NCI-H187 treated with DMSO at 0.1 percent for 48 hours (cell line): ENCODE measurements at regions not wholly inside any gene's neighbourhood (a gene's known extent, or its start where the extent isn't known, plus 50 kb on each side); places are given as distances from the start of the nearest gene placed in this dataset.

ENCODE experiments used
- DNase-seq: peaks from one replicate; lab custom pipeline; 2025; lab: John Stamatoyannopoulos, UW

DNA sequence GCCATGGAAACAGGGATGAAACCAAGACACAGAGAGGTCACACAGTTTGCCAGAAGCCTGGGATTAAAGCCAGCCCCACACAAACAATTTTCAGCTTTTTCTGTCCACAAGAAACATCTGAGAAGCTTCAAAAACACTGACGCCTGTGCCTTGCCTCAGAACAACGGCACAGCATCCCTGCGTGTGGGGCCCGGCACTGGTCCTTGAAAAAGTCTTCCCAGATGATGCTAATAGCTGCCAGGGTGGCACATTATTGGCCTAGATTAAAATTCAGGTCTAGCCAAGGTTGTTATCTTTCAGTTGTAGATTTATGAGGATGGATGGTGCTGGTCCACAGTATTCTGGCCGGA, 321.4 kb downstream of the HAPSTR1 start:
- no peak for DNase-seq

DNA sequence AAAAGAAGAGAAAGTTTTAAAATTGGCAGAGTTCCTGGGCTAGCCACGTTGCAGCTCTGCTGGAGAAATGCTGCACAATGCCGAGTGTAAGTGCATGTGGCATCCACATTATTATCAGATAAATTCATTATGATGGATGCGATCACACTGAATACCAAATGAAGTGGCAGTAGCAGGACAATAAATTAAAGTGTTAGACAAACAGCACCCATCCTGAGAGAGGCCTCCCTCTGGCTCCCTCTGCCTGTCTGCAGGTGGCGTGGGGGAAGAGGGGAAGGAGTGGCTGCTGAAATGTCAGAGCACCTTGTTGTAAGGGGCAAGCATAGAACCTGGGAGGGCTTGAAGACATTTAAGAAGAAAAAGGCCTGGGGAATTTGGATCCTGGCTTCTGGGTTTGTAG, 324.1 kb downstream of the HAPSTR1 start:
- no peak for DNase-seq

DNA sequence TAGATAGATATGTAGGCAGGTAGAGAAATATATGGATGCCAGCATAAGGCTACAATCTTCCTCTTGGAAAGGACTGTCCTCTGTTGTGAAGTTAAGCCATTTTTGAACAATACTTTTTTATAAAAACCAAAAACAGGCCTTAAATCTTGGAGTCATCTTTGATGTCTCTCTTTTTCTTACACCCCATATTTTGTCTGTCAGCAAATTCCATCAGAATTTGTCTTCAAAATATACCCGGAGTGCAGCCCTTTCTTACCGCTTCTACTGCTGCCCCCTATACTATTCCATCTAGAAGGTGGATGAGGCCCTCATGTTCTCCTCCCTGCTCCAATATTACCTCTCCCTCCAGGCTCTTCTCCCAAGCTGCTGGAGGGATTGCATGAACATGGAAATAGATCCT, 326.5 kb downstream of the HAPSTR1 start:
- DNase-seq, result no peak

DNA sequence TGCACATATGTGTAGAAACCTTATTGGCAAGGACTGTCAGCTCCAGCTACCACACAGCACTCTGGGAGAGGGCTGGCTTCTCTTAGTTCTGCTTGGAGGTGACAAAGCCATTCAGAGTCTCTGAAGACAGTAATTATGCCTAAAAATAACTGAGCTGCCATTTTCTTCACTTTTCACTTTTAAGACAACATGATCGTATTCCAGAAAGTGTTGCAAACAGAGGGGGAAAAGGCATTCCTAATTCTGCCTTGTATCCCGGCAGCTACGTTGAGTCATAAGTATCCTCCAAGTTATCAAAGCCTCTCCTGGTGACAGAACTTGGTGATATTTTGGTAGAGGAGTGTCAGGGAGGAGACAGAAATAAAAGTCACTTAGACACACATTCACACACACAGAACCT, 327.7 kb downstream of the HAPSTR1 start:
- no peak for DNase-seq

DNA sequence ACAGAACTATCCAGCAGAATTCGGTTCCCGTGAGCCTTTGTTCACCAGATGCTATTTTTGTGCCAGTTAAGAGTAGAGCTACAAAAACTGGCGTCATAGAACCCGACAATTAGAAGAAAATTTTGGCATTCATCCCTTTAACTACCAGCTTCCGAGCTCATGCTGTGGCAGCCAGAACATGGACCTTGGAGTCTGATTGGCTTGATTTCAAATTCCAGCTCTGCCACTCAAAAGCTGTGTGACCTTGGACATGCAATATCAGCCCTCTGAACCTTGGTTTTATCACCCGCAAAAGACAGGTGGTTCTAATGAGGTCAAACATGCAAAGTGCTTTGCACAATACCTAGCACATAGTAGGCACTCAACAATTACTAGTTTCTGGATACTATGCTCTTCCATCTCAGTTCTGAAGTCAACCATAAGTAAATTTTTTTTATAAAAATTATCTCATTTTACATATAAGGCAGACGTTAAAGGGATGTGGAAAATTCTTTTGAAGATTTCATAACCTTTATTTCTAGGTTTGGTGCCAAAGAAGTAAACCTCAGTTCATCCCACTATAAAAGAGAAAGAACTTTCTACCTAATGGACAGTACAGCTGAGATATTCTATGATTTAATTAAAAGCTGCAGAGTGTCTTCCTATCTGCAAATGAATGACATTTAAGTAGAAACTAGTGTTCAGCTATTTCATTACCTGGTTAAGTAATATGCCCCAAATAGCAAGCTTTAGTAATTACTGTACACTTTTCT, 331.5 kb downstream of the HAPSTR1 start:
- DNase-seq, result no peak

DNA sequence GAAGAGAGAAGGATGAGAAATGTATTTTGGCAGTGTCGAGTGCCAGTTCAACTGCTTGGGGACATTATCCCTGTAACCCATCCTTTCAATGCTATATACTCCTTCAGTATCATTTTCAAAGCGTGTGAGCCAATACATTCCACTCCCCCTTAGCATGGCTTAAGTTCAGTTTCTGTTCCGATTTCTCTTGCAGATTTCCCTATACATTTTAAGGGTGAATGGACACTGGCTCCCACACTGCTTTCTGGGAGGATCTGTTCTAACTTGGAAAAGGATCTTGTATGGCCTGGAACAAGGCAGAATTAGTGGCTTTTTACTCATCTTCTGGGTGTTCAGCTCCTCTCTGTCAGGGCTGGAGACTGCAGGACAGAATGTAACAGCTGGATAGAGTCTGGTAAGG, 333.8 kb downstream of the HAPSTR1 start:
- no peak for DNase-seq

DNA sequence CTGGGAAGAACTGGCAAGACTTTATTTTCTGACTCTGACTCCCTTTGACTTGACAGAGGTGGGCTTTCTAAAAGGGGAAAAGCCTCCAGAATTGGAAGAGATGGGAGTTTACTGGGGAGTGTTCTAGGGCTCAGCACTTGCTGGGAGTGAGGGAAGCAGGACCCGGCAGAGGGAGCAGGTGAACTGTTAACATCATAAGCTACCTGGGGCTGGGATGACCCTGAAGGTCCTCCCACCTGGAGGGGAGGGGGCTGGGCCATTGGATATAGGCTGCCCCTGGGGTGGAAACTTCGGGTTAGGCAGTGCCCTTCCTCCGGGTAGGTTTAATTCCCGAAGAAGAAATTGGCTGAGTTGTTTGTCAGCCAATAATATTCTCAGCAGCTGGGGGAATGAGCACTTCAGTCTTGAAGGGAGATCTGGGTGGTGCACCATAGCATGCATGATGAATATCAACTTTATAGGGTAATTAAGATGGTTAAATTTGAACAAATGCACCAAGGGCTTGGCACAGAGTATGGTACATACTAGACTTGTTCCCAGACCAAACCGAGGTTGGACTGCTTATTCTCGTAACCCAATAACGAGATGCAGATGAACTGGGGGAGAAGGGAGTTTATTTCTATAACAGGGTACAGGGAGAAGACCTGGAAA, 337.0 kb downstream of the HAPSTR1 start:
- no peak for DNase-seq

DNA sequence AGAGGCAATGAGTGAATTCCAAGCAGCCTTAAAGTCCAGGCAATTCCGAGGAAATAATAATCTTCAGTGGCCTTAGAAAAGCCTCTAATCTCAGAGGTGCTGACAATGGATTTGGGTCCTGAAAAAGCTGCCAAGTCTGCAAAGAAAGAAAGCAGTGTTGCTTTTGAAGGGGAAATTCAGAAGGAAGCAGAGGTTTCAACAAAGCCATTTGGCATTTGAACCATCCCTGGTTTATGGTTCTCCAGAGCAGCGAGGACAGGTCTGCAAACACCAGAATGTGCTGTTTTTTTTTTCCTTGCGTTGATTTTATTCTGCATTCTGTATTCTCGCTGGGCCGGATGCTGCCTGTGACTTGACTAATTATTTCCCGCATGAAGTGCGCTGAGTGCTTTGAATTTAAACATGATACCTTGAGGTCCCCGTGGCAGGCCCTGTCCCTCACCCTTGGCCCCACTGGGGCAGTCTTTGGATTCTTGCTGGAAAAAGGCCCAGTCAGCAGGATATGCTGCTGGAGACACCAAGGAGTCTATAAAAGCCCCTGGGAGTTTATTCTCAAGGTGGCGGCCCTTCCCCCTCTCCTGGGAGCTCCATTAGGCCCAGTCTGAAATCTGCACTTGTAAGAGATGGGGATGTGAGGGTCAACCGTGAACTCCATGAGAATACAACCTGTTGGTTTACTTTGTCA, 338.3 kb downstream of the HAPSTR1 start:
- no peak for DNase-seq

DNA sequence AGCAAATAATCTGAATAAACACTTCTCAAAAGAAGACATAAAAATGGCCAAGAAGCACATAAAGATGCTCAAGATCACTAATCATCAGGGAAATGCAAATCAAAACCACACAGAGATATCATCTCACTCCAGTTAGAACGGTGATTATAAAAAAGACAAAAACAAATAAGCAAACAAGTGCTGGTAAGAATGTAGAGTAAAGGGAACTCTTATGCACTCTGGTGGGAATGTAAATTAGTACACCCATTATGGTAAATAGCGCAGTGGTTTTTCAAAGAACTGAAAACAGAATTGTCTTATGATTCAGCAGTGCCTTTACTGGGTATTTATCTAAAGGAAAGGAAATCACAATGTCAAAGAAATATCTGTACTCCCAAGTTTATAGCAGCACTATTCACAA, 343.2 kb downstream of the HAPSTR1 start:
- no peak for DNase-seq

DNA sequence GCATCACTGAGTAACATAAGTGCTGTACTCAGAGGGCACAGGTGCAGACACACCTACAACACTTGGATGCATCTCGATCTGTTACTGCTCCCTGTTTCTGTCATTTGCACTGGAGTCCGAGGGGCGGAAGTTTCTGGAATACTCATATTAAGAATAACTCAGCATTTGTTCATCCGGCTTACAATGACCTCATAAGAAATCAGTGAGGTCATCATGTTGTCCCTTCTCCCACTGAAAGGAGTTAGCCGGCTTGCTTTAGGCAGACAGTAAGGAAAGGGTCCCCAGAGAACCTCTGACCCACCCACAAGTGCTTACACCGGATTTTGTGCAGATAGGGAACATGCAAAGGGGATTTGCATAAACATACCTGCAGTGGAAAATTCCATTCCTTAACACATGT, 344.7 kb downstream of the HAPSTR1 start:
- DNase-seq, result no peak

DNA sequence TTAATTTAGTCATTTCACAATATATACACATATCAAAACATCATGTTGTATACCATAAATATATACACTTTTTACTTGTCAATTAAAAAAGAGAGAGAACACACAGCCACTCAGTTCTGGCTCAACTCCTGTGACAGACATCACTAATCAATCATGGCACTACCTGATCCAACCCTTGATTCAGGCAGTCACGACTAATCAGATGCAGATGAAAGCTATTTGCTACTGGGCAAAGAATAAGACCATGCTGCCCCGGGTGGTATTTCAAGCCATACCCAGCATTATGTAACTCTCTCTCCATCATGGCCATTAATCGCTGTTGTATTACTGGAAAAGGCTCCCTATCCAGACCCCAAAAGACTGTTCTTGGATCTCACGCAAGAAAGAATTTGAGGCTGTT, 345.7 kb downstream of the HAPSTR1 start:
- no peak for DNase-seq

DNA sequence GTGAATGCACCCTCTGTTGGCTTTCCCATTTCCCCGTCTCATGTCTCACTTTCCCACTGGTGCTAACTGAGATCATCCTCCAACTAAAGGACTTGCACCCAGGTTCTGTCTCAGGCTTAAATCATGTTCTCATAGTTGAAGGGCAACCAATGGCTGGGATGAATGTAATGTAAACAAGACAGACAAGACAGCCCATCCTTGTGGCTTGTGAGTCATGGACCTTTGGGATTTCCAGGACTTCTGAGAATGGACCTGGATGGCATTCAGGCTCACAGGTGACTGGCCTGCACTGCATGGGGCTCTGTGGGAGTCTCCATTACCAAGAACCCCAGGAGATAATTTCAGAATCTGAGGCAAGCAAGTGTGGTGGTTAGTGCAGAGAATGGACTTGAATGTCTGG, 347.5 kb downstream of the HAPSTR1 start:
- no peak for DNase-seq

DNA sequence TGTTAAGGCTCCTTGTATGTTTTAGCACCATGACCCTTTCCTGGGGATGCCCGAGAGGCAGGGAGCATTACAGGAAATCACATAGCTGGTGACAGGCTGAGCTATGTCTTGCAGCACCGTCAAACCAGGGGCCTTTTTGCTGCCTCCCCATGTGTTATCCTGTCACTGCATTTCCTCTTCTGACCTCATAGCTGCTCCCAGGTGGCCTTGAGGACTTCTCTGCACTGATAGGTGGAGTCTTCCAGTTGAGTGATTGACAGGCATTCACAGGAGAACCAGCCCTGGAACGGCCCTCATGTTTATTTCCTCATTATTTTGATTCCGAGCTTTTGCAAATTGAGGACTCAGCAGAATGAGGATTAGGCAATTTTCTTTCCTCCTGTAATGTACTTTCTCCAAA, 349.6 kb downstream of the HAPSTR1 start:
- DNase-seq, result no peak

DNA sequence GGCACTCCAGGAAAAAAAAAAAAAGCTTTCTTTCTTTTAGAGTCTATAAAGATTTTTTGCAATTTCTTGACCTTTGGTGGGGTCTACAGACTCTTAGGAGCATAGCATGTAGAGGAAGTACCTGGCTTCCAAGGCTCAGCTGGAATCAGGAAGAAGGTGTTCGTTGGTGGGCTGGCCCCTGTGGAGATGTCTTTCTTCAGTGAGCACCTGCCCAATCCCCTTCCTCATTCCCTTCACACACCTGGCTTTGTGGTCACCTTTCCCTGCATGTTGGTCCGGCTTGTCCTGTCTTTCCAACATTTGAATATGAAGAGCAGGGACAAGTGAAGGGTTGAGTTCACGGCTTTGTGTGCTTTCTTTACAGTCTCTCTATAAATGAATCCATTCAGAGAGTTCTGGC, 352.4 kb downstream of the HAPSTR1 start:
- DNase-seq, result no peak

DNA sequence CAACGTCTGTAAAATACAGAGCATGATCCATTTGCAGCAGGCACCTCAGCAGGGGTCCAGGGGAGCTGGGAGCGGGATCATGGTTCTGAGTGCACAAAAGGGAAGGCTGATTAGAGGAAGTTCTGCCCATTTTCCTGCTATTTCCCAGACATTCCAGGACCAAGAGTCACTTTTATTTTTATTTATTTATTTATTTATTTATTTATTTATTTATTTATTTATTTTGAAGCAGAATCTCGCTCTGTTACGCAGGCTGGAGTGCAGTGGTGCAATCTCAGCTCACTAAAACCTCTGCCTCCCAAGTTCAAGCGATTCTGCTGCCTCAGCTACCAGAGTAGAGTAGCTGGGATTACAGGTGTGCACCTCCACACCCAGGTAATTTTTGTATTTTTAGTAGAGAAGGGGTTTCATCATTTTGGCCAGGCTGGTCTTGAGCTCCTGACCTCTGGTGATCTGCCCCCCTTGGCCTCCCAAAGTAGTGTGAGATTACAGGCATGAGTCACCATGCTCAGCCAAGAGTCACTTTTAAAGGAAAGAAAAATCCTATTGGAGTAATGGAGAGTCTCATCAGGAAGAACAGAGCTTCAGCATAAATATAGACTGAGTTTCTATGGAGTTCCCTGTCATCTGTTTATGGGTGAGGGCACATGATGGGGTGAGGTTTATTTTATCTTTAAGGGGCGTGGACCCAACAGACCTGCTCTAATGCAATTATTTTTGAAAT, 355.2 kb downstream of the HAPSTR1 start:
- DNase-seq, result no peak

DNA sequence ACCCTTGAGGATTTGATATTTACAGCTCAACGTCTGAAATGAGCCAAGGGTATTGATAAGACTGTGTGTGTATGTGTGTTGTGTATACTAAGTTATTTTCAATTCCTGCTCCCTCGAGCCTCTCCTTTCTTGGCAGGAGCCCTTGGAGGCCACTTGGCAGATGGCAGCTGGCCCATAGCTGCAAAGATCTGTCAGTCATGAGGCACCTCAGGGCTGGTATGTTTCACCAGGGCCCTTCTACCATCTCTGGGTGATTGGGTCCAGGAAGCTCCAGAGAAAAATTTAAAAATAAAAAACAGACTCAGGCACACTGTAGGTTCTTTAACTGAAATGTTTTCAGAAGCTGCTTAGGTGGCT, 355.7 kb downstream of the HAPSTR1 start:
- no peak for DNase-seq

DNA sequence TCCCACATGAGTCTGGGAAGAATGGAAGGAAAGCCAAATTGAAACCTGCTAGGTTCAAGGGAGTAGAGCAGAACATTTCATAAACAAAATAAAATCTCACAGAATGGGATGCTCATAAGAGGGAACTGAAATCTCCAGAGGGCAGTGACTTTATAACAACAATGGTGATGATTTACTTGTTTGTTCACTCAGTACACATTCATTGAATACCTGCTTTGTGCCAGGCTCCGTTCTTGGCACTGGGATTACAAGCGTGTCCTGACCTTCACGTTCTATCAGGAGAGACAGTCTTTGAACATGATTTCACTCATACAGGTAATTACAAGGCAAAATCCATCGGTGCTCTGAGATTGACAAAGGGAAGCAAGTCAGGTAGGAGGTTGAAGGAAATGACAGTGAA, 356.3 kb downstream of the HAPSTR1 start:
- no peak for DNase-seq

DNA sequence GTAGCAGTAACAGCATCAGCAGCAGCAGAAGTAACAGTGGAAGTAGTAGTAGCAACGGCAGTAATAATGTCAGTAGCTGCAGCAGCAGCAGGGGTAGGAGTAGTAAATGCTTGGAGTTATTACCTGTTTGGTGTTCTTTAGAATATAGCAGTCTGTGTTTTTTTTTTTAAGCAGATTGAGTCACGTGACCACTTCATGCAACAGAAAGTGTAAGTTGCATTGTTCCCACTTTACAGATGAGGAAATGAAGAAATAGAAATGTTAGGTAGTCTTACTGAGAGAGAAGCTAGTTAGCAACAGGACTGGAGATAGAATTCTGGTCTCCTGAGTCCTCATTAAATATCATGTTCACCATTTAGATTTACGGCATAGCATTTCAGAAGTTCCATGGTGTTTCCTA, 358.2 kb downstream of the HAPSTR1 start:
- DNase-seq, result no peak

DNA sequence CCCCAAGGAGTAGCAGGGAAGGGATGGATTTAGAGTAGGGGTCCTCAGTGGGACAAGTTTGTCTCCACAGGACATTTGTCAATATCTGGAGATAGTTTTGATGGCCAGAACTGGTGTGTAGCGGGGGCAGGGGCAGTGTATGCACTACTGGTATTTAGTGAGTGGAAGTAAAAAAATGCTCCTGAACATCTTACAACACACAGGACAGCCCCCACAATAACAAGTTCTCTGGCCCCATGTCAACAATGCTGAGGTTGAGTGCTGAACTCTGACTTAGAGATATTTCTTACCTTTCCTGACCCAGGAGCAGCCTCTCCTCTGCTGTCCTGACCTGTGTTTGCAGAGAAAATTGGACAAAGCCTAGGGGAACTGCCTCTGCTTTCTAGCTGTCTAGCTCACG, 365.8 kb downstream of the HAPSTR1 start:
- DNase-seq, result no peak

DNA sequence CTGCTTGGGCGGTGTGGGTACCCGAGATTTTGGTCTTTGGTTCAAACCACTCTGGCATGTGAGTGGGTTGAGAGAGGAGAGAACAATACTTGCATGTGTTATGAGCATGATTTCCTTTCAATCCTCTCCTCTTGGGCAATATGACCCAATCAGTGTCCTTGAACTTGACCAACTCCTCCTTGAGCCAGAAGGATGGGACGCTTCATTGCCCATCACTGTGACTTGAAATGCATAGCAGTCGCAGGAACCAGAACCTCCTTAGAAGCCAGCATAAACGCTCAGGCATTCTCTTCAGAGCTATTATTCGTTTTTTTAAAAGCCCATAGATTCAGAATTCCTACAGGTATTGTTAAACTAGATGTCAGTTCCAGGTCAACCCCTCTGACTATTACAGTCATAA, 367.4 kb downstream of the HAPSTR1 start:
- DNase-seq, result no peak

DNA sequence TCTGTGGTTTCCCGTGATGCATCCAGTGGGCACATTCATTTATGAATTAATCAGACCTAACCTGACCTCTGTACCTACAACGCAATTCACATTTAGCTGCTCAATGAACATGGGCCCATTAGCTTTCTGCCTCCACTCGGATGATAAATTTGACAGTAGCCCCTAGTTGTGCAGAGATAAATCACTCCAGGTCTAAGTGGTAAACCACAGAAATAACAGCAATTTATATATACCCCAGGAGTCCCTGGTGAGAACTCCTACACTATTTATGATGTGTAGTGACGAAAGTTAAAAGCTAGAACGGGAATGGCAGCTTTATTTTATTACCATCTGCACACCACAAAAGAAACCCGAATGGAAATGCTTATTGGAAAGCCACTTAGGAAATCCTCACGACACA, 371.5 kb downstream of the HAPSTR1 start:
- no peak for DNase-seq

DNA sequence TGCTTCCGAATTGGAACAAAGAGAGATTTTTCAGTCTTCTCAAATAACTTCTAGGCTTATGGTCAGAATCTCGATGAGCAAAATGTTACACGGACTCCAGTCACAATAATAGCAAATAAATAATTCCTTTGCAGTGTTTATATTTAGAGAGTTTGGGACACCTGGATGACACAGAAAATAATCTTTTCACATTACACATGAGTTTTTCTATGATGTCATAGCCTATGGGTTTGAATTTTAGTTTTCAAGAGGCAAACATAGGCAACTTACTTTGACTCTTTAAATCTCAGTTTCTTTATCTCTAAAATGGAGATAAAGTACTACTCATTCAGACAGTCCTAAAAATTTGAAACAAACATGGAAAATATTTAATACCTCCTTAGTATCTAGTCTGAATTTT, 372.0 kb downstream of the HAPSTR1 start:
- no peak for DNase-seq

DNA sequence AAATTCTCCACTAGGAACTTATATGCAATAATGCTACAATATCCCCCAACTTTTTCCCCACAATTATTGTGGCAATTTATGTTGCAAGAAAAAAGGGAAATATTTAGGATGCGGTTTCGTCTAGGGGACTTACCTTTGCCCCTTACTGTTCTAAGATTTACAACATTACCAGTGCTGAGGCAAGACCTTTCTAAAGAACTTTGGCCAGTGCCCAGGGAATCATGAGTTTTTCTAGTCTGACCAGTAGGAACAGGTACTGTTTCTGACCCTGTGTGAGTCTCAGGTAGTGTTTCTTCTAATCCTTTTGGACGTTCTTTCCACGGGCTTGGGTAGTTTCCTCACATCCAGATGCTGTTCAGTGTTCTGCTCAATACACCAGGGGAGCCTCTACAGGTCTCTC, 373.7 kb downstream of the HAPSTR1 start:
- DNase-seq, result no peak
